CD4-positive, alpha-beta T cell (primary cell): ENCODE measurements at regions not wholly inside any gene's neighbourhood (a gene's known extent, or its start where the extent isn't known, plus 50 kb on each side); places are given as distances from the start of the nearest gene placed in this dataset.

Source experiments
- ATAC-seq: fragments of 200-7000 bp; cut with Tn5 transposase; one replicate; pipeline ENCODE4 v1.10.0; 2022; ENCODE audit warnings: mild to moderate bottlenecking; ENCODE audit not compliant: poor library complexity
- CTCF ChIA-PET: fragments of 350-600 bp; sonication (Branson Sonifier 250); formaldehyde crosslinking; loops from one replicate; lab custom pipeline; 2021; ENCODE audit warnings: antibody characterized with exemption, inconsistent platforms; lab: Charles Lee
- POLR2A ChIA-PET: fragments of 350-600 bp; sonication (Branson Sonifier 250); formaldehyde crosslinking; loops from one replicate; lab custom pipeline; 2021; ENCODE audit warnings: antibody characterized with exemption, inconsistent platforms; lab: Charles Lee
- DNase-seq, 14 experiments: peaks; one replicate each; pipeline ENCODE4 v3.0.0-alpha.2; 2013 to 2020; ENCODE audit warnings: mixed read lengths in 2 of 14
- H3K27ac ChIP-seq, 2 donors: one replicate each; pipeline versions ENCODE4 v1.5.1 to v1.7.0; 2013; ENCODE audit warnings: low read length in 2 of 2, low read depth in 1 of 2, mild to moderate bottlenecking in 1 of 2
- H3K27me3 ChIP-seq, 2 experiments: 1 replicate in 1 of 2; 2 replicates in 1 of 2; pipeline versions ENCODE4 v1.6.1 to v1.7.0; 2013; ENCODE audit warnings: low read length in 2 of 2, control low read depth in 1 of 2, mild to moderate bottlenecking in 1 of 2, moderate library complexity in 1 of 2; ENCODE audit not compliant: insufficient read depth in 2 of 2, control insufficient read depth in 1 of 2
- H3K36me3 ChIP-seq: one replicate; pipeline ENCODE4 v1.6.1; 2013; ENCODE audit warnings: low read length, control low read depth; ENCODE audit not compliant: insufficient read depth
- H3K4me1 ChIP-seq: one replicate; pipeline ENCODE4 v1.6.1; 2013; ENCODE audit warnings: low read length, control low read depth; ENCODE audit not compliant: insufficient read depth
- H3K4me3 ChIP-seq: one replicate; pipeline ENCODE4 v1.5.1; 2013; ENCODE audit warnings: mild to moderate bottlenecking, low read length, moderate library complexity
- H3K9me3 ChIP-seq, 2 experiments: 1 replicate in 1 of 2; 2 replicates in 1 of 2; pipeline versions ENCODE4 v1.6.1 to v1.7.0; 2013; ENCODE audit warnings: low read length in 2 of 2, mild to moderate bottlenecking in 2 of 2, control low read depth in 1 of 2, moderate library complexity in 1 of 2; ENCODE audit not compliant: control insufficient read depth in 1 of 2, insufficient read depth in 1 of 2
- H3K27ac Mint-ChIP-seq: one replicate; pipeline ENCODE4 v1.8.0; 2020; ENCODE audit warnings: mixed read lengths
- H3K27me3 Mint-ChIP-seq: one replicate; pipeline ENCODE4 v1.8.0; 2021; ENCODE audit warnings: mixed read lengths
- H3K36me3 Mint-ChIP-seq: one replicate; pipeline ENCODE4 v1.8.0; 2021; ENCODE audit warnings: low read depth, mixed read lengths
- H3K4me1 Mint-ChIP-seq: one replicate; pipeline ENCODE4 v1.8.0; 2021; ENCODE audit warnings: low read depth, mixed read lengths
- H3K4me3 Mint-ChIP-seq: one replicate; pipeline ENCODE4 v1.8.0; 2020; ENCODE audit warnings: mild to moderate bottlenecking, mixed read lengths
- H3K9me3 Mint-ChIP-seq: one replicate; pipeline ENCODE4 v1.8.0; 2020; ENCODE audit warnings: mixed read lengths
- intact Hi-C, 2 experiments: fragments of 100-400 bp; cut with DNase I in 1 of 2; cut with micrococcal nuclease in 1 of 2; formaldehyde crosslinking; loops; one replicate each; pipeline versions ENCODE4 v1.15.1 to v1.9.0; 2023 to 2025; cut with DNase I, micrococcal nuclease
- TF ChIP-seq, protein P1 (sequence below): fragments of 200-600 bp; IDR thresholded peaks from one replicate; pipeline ENCODE4 v1.8.0; 2022; ENCODE audit warnings: antibody characterized with exemption, mild to moderate bottlenecking

DNA sequence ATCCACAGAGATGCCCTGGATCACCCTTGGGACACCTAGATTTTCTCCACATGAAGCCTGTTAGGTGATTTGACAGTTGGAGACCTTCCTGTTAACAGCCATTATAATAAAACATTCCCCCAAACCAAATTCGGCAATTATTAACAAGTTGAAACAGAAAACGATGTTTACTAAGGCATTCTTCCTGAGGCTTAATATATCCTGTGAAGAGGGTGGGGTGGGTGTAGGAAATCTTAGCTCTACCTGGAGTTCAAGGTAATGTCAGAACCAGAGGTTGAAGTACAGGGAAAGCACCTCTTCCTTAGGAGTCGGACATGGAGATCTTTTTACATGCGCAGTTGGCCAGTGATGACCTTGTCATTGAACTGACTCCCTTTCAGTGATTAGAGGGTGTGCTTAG lies 143.0 kb downstream of the FGF9 start:
- H3K4me1 ChIP-seq: no peaks in the 10 kb centered on the region
- intact Hi-C loops: no loop called here
- no peak for DNase-seq
- no peaks in the 10 kb centered on the region for H3K27me3 ChIP-seq
- Mint-ChIP-seq H3K4me3 (no peak overlapping the region), H3K36me3 (no peaks in the 10 kb centered on the region), H3K27ac (no peak overlapping the region), H3K4me1 (no peaks in the 10 kb centered on the region), H3K27me3 (peaks cover 15% of the 10 kb centered on the region), H3K9me3 (no peaks in the 10 kb centered on the region)
- ChIA-PET CTCF (no interaction called here), POLR2A (no interaction called here)
- no peak for ATAC-seq
- peaks cover 0 to 8% of the 10 kb centered on the region in 2 experiments for H3K9me3 ChIP-seq
- no peaks in the 10 kb centered on the region for H3K36me3 ChIP-seq
- H3K4me3 ChIP-seq: no peak overlapping the region
- H3K27ac ChIP-seq: no peak overlapping the region
- TF ChIP-seq, protein P1, sequence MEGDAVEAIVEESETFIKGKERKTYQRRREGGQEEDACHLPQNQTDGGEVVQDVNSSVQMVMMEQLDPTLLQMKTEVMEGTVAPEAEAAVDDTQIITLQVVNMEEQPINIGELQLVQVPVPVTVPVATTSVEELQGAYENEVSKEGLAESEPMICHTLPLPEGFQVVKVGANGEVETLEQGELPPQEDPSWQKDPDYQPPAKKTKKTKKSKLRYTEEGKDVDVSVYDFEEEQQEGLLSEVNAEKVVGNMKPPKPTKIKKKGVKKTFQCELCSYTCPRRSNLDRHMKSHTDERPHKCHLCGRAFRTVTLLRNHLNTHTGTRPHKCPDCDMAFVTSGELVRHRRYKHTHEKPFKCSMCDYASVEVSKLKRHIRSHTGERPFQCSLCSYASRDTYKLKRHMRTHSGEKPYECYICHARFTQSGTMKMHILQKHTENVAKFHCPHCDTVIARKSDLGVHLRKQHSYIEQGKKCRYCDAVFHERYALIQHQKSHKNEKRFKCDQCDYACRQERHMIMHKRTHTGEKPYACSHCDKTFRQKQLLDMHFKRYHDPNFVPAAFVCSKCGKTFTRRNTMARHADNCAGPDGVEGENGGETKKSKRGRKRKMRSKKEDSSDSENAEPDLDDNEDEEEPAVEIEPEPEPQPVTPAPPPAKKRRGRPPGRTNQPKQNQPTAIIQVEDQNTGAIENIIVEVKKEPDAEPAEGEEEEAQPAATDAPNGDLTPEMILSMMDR: no peak

DNA sequence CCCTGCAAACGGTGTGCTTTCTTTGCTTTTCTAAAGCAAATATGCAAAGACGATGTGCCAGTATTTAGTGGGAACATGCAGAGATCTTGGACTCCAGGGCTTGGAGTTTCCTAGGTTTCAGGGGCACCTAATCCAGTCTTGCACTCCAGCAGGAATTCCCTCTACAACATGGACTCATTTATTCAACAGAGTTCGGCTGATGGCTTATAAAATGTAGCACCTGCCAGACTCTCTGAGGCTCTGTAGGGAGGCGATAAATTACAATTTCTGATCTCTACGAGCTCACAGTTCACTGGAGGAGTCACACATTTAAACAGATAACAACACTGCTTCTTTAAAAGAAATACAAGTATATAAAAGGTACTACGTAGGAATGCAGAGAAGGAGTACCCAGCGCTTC lies 143.7 kb downstream of the FGF9 start:
- ChIA-PET CTCF (no interaction called here), POLR2A (no interaction called here)
- H3K9me3 ChIP-seq: peaks cover 0 to 8% of the 10 kb centered on the region in 2 experiments
- no peaks in the 10 kb centered on the region for H3K9me3 Mint-ChIP-seq
- no peak overlapping the region for H3K4me3 ChIP-seq
- no peaks in the 10 kb centered on the region for H3K4me1 Mint-ChIP-seq
- H3K4me3 Mint-ChIP-seq: no peak overlapping the region
- intact Hi-C loops: no loop called here
- H3K36me3 Mint-ChIP-seq: no peaks in the 10 kb centered on the region
- DNase-seq: no peak
- no peak for ATAC-seq
- TF ChIP-seq, protein P1: no peak
- no peaks in the 10 kb centered on the region for H3K4me1 ChIP-seq
- no peak overlapping the region for H3K27ac ChIP-seq
- no peaks in the 10 kb centered on the region for H3K27me3 ChIP-seq
- no peak overlapping the region for H3K27ac Mint-ChIP-seq
- H3K36me3 ChIP-seq: no peaks in the 10 kb centered on the region
- H3K27me3 Mint-ChIP-seq: peaks cover 15% of the 10 kb centered on the region

- H3K27ac ChIP-seq: no peak overlapping the region
These were observed 147.0 kb downstream of the FGF9 start for GRCh38 chr13:21817878-21818277.

More at GRCh38 chr13:21817878-21818277, 147.0 kb downstream of the FGF9 start:
- Histone ChIP-seq H3K27me3 (no peaks in the 10 kb centered on the region), H3K9me3 (peaks cover 0 to 8% of the 10 kb centered on the region in 2 experiments), H3K4me1 (no peaks in the 10 kb centered on the region), H3K36me3 (no peaks in the 10 kb centered on the region), H3K4me3 (no peak overlapping the region)
- POLR2A ChIA-PET: no interaction called here
- CTCF ChIA-PET: no interaction called here
- H3K36me3 Mint-ChIP-seq: no peaks in the 10 kb centered on the region
- DNase-seq (no peak), ATAC-seq (no peak)
- H3K4me1 Mint-ChIP-seq: no peaks in the 10 kb centered on the region
- H3K9me3 Mint-ChIP-seq: no peaks in the 10 kb centered on the region
- intact Hi-C loops: no loop called here
- peaks cover 4% of the 10 kb centered on the region for H3K27me3 Mint-ChIP-seq
- TF ChIP-seq, protein P1: no peak
- H3K27ac Mint-ChIP-seq: no peak overlapping the region
- no peak overlapping the region for H3K4me3 Mint-ChIP-seq
